Coronary artery (tissue), 2 donors: ENCODE measurements at regions not wholly inside any gene's neighbourhood (a gene's known extent, or its start where the extent isn't known, plus 50 kb on each side); places are given as distances from the start of the nearest gene placed in this dataset.

Source experiments
- DNase-seq: peaks from one replicate; pipeline ENCODE4 v3.0.0-alpha.2; 2017; ENCODE audit warnings: low spot score
- H3K27ac ChIP-seq, 2 donors: fragments of 200-600 bp; sonication (generic); one replicate each; pipeline ENCODE4 v1.5.1; 2016 to 2019
- H3K4me3 ChIP-seq: fragments of 200-600 bp; sonication (generic); 2 replicates; pipeline ENCODE4 v1.5.1; 2016; ENCODE audit warnings: mild to moderate bottlenecking, moderate library complexity
- CTCF ChIP-seq: fragments of 200-600 bp; sonication (generic); IDR thresholded peaks from one replicate; pipeline ENCODE4 v1.5.1; 2019; ENCODE audit warnings: antibody characterized with exemption

- no peak for TF ChIP-seq CTCF
- Histone ChIP-seq H3K27ac (no peak overlapping the region), H3K4me3 (no peak overlapping the region)
- DNase-seq, result no peak
These were observed 57.9 kb upstream of the CXCL8 start for GRCh38 chr4:73682508-73682907.

- no peak for DNase-seq
- Histone ChIP-seq H3K27ac (no peak overlapping the region), H3K4me3 (no peak overlapping the region)
- TF ChIP-seq CTCF, result no peak
These were observed 57.3 kb upstream of the CXCL8 start for GRCh38 chr4:73683033-73683432.

- DNase-seq, result no peak
- Histone ChIP-seq H3K4me3 (no peak overlapping the region), H3K27ac (no peak overlapping the region)
- TF ChIP-seq CTCF, result no peak
These were observed 56.9 kb upstream of the CXCL8 start for GRCh38 chr4:73683456-73683855.

- no peak for TF ChIP-seq CTCF
- DNase-seq, result no peak
- no peak overlapping the region for H3K27ac ChIP-seq
- no peak overlapping the region for H3K4me3 ChIP-seq
These were observed 56.3 kb upstream of the CXCL8 start for GRCh38 chr4:73684097-73684496.

GRCh38 chr4:73685052-73685451 lies 55.3 kb upstream of the CXCL8 start:
- TF ChIP-seq CTCF, result no peak
- Histone ChIP-seq H3K4me3 (no peak overlapping the region), H3K27ac (no peak overlapping the region)
- DNase-seq, result no peak

- Histone ChIP-seq H3K27ac (no peak overlapping the region), H3K4me3 (no peak overlapping the region)
- no peak for DNase-seq
- no peak for TF ChIP-seq CTCF
These were observed 52.9 kb upstream of the CXCL8 start for GRCh38 chr4:73687421-73687820.

- no peak for DNase-seq
- Histone ChIP-seq H3K27ac (no peak overlapping the region), H3K4me3 (no peak overlapping the region)
- TF ChIP-seq CTCF, result no peak
These were observed 50.2 kb upstream of the CXCL8 start for GRCh38 chr4:73690051-73690738.
